GM12878 (cell line): ENCODE measurements at regions not wholly inside any gene's neighbourhood (a gene's known extent, or its start where the extent isn't known, plus 50 kb on each side); places are given as distances from the start of the nearest gene placed in this dataset.
"Not testable (repeated sequence)": the region's sequence is repeated elsewhere in the genome, so short reads cannot be mapped to it uniquely, and the experiment has no call there.

Source experiments
- ATAC-seq: fragments of 200-7000 bp; cut with Tn5 transposase; 3 replicates; pipeline ENCODE4 v1.9.1; 2020; ENCODE audit warnings: mild to moderate bottlenecking, moderate library complexity
- BruUV-seq: library from RNA; stranded (reverse); fragments of 400-500 nt; replicated peaks from 2 replicates; lab custom pipeline; 2021; lab: Mats Ljungman, UMichigan
- CTCF ChIA-PET: fragments of 300-600 bp; sonication (Branson Sonifier 250); formaldehyde crosslinking; extraction: SDS; loops from one replicate; lab custom pipeline; 2021; ENCODE audit warnings: inconsistent platforms; lab: Yijun Ruan, JAX
- POLR2A ChIA-PET: fragments of 350-600 bp; formaldehyde crosslinking; extraction: SDS; loops from one replicate; lab custom pipeline; 2021; ENCODE audit warnings: inconsistent platforms; lab: Charles Lee
- RAD21 ChIA-PET: fragments of 300-600 bp; sonication (Branson Sonifier 250); formaldehyde crosslinking; loops from one replicate; lab custom pipeline; 2023; ENCODE audit warnings: antibody characterized with exemption; ENCODE audit not compliant: unreplicated experiment; lab: Charles Lee
- SMC1A ChIA-PET: fragments of 300-600 bp; sonication (Branson Sonifier 250); formaldehyde crosslinking; loops from one replicate; lab custom pipeline; 2023; ENCODE audit not compliant: unreplicated experiment, uncharacterized antibody; lab: Charles Lee
- DNase-seq: peaks from one replicate; pipeline ENCODE4 v3.0.0-alpha.2; 2011; ENCODE audit warnings: low read depth, low spot score
- FAIRE-seq: peaks from 3 replicates; lab custom pipeline; 2011; peaks lifted over from hg19 to GRCh38; lab: Jason Lieb, UNC
- H2AFZ ChIP-seq: 2 replicates; pipeline ENCODE4 v1.6.0; 2011; ENCODE audit warnings: low read depth, low read length, control low read depth; ENCODE audit not compliant: control insufficient read depth
- H3K27ac ChIP-seq: 2 replicates; pipeline ENCODE4 v1.5.1; 2011; ENCODE audit warnings: control low read depth; ENCODE audit not compliant: control insufficient read depth, insufficient read depth
- H3K27me3 ChIP-seq, 2 experiments: replicated peaks in 1 of 2; 2 replicates each; pipeline versions ENCODE4 v1.6.0 to v1.6.1; 2011; ENCODE audit warnings: low read length in 1 of 2; ENCODE audit not compliant: control insufficient read depth in 2 of 2, insufficient read depth in 2 of 2
- H3K36me3 ChIP-seq, 2 experiments: 2 replicates each; pipeline ENCODE4 v1.5.1; 2011; ENCODE audit warnings: low read length in 1 of 2; ENCODE audit not compliant: control insufficient read depth in 2 of 2, insufficient read depth in 2 of 2
- H3K4me1 ChIP-seq: 2 replicates; pipeline ENCODE4 v1.6.1; 2011; ENCODE audit warnings: mild to moderate bottlenecking, low read length, moderate library complexity, mixed read lengths; ENCODE audit not compliant: control insufficient read depth, insufficient read depth
- H3K4me2 ChIP-seq: 2 replicates; pipeline ENCODE4 v1.6.0; 2011; ENCODE audit warnings: control low read depth; ENCODE audit not compliant: control insufficient read depth, insufficient read depth
- H3K4me3 ChIP-seq: fragments of 200-600 bp; sonication (generic); 2 replicates; pipeline ENCODE4 v1.5.1; 2016
- H3K79me2 ChIP-seq: 2 replicates; pipeline ENCODE4 v1.6.0; 2011; ENCODE audit warnings: low read length; ENCODE audit not compliant: control insufficient read depth, insufficient read depth
- H3K9ac ChIP-seq: 2 replicates; pipeline ENCODE4 v1.8.0; 2011; ENCODE audit warnings: low read length, control low read depth, mixed read lengths; ENCODE audit not compliant: control insufficient read depth, insufficient read depth
- H3K9me3 ChIP-seq: replicated peaks from 3 replicates; pipeline ENCODE4 v1.5.1; 2011; ENCODE audit warnings: mild to moderate bottlenecking, low read length; ENCODE audit not compliant: control insufficient read depth, insufficient read depth
- H4K20me1 ChIP-seq: 2 replicates; pipeline ENCODE4 v1.6.0; 2011; ENCODE audit not compliant: control insufficient read depth, insufficient read depth
- WGBS: methylation state at CpG from one replicate; pipeline ENCODE4 v1.1.6; 2016; ENCODE audit warnings: low lambda C conversion rate; ENCODE audit not compliant: insufficient replicate concordance, insufficient coverage; ENCODE audit errors: missing lambda C conversion rate; 5-methylcytosine and 5-hydroxymethylcytosine counted together
- in situ Hi-C: fragments of 300-500 bp; cut with MboI; formaldehyde crosslinking; loops from 9 replicates; pipeline ENCODE4 v1.14.3; 2018; ENCODE audit warnings: mixed read lengths
- intact Hi-C: fragments of 100-400 bp; cut with micrococcal nuclease; formaldehyde crosslinking; loops from one replicate; pipeline ENCODE4 v1.14.2; 2022; ENCODE audit not compliant: unreplicated experiment

DNA sequence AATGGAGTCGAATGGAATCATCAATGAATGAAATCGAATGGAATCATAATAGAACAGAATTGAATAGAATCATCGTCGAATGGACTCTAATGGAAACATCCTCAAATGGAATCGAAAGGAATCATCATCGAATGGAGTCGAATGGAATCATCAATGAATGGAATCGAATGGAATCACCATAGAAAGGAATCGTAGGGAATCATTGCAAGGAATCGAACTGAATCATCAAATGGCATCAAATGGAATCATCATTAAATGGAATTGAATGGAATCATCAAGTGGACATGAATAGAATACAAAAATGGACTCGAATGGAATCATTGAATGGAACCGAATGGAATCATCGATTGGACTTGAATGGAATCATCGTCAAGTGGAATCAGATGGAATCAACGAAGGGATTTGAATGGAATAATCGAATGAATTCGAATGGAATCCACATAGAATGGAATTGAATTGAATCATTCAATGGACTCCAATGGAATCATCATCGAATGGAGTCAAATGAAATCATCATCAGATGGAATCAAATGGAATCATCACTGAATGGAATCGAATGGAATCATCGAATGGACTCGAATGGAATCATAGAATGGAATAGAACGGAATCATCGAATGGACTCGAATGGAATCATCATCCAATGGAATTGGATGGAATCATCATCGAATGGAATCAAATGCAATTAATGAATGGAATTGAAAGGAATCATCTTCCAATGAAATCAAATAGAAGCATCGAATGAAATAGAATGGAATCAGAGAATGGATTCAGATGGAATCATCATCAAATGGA lies 228.1 kb downstream of the SHCBP1 start:
- WGBS: 55% methylated on average over 25 of the region's 26 CpGs
- SMC1A ChIA-PET, H3K27ac ChIP-seq, H3K27me3 ChIP-seq, H3K9me3 ChIP-seq, H3K4me1 ChIP-seq, FAIRE-seq, H2AFZ ChIP-seq, H3K4me3 ChIP-seq, DNase-seq, H3K79me2 ChIP-seq, H4K20me1 ChIP-seq, RAD21 ChIA-PET, H3K4me2 ChIP-seq, H3K36me3 ChIP-seq, POLR2A ChIA-PET, in situ Hi-C loops, ATAC-seq, CTCF ChIA-PET, H3K9ac ChIP-seq, intact Hi-C loops, BruUV-seq: not testable (repeated sequence)

DNA sequence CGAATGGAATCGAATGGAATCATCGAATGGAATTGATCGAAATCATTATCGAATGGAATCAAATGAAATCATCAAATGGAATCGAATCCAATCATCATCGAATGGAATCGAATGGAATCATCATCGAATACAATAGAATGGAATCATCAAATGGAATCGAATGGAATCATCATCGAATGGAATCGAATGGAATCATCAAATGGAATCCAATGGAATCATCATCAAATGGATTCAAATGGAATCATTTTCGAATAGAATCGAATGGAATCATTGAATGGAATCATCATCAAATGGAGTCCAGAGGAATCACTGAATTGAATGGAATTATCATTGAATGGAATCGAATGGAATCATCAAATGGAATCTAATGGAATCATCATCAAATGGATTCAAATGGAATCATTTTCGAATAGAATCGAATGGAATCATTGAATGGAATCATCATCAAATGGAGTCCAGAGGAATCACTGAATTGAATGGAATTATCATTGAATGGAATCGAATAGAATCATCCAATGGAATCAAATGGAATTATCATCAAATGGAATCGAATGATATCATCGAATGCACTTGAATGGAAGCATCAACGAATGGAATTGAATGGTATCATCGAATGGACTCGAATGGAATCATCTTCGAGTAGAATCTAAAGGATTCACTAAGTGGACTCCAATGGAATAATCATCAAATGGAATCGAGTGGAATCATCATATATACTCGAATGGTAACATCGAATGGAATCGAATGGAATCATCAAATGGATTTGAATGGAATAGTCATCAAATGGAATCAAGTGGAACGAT lies 230.3 kb downstream of the SHCBP1 start:
- H3K4me2 ChIP-seq, H3K4me3 ChIP-seq, H3K4me1 ChIP-seq, in situ Hi-C loops, POLR2A ChIA-PET, DNase-seq, SMC1A ChIA-PET, H3K9ac ChIP-seq, H4K20me1 ChIP-seq, H3K79me2 ChIP-seq, CTCF ChIA-PET, BruUV-seq, H3K27me3 ChIP-seq, H2AFZ ChIP-seq, H3K36me3 ChIP-seq, RAD21 ChIA-PET, H3K9me3 ChIP-seq, intact Hi-C loops, H3K27ac ChIP-seq, FAIRE-seq: not testable (repeated sequence)
- peak; percentile 2 for ATAC-seq
- 51% methylated on average over 29 of the region's 29 CpGs for WGBS

DNA sequence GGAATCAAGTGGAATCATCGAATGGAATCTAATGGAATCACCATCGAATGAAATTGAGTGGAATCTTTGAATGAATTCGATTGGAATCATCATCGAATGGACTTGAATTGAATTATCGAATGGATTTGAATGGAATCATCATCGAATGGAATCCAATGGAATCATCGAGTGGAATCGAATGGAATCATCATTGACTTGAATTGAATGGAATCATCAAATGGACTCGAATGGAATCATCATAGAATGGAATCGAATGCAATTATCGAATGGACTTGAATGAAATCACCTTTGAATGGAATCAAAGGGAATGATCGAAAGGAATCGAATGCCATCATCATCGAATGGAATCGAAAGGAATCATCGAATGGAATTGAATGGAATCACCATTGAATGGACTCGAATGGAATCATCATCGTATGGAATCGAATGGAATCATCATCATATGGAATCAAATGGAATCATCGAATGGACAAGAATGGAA lies 231.6 kb downstream of the SHCBP1 start:
- H3K27ac ChIP-seq, CTCF ChIA-PET, H4K20me1 ChIP-seq, H3K4me3 ChIP-seq, H3K36me3 ChIP-seq, H3K27me3 ChIP-seq, in situ Hi-C loops, H3K9ac ChIP-seq, FAIRE-seq, RAD21 ChIA-PET, intact Hi-C loops, SMC1A ChIA-PET, H2AFZ ChIP-seq, POLR2A ChIA-PET, ATAC-seq, H3K79me2 ChIP-seq, H3K4me1 ChIP-seq, BruUV-seq, H3K4me2 ChIP-seq, H3K9me3 ChIP-seq: not testable (repeated sequence)
- DNase-seq: peak; percentile 98
- 53% methylated on average over 20 of the region's 20 CpGs for WGBS
